ENCODE measurements at regions not wholly inside any gene's neighbourhood (a gene's known extent, or its start where the extent isn't known, plus 50 kb on each side); places are given as distances from the start of the nearest gene placed in this dataset.

DNA sequence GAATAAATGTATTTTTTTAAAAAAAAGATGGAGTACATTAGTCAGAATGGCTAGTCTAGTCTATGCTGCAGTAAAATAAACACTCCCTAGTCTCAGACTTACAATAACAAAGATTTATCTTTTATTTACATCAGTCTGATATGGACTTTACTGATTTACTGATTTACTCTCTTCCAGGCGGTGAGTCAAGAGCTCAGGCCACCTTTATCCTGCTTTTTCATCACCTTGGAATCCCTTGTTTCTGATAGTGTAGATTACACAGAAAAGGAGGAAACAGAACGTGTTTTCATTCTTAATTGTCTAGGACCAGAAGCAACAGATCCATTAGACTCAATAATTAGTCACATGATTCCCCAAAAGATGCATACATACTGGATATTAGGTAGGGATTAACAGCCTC is 290.1 kb upstream of the TRPC7 start:
- intact Hi-C loops (cut with micrococcal nuclease): no loop called here
- H3K27me3 Mint-ChIP-seq (ENCODE audit: low read depth in 2 of 2): no peaks in the 10 kb centered on the region
- no peaks in the 10 kb centered on the region for H3K27me3 ChIP-seq (ENCODE audit: control insufficient read depth, insufficient read depth, low read length)
- no peak overlapping the region for H3K27ac Mint-ChIP-seq
- DNase-seq (no peak), ATAC-seq (no peak)
- no peak overlapping the region for H3K27ac ChIP-seq (ENCODE audit: low read length)
- no peaks in the 10 kb centered on the region for H3K36me3 Mint-ChIP-seq
- WGBS (ENCODE audit: insufficient coverage): 100% methylated on average over 1 of the region's 2 CpGs
- no peaks in the 10 kb centered on the region for H3K4me1 ChIP-seq (ENCODE audit: control insufficient read depth, insufficient read depth, low read length)
- H3K9me3 ChIP-seq (ENCODE audit: control insufficient read depth, insufficient read depth, low read length): peaks cover 10% of the 10 kb centered on the region
- H3K36me3 ChIP-seq (ENCODE audit: control insufficient read depth, insufficient read depth, low read length): no peaks in the 10 kb centered on the region
- H3K4me3 ChIP-seq (ENCODE audit: low read length): no peak overlapping the region
- TF ChIP-seq, protein P1, sequence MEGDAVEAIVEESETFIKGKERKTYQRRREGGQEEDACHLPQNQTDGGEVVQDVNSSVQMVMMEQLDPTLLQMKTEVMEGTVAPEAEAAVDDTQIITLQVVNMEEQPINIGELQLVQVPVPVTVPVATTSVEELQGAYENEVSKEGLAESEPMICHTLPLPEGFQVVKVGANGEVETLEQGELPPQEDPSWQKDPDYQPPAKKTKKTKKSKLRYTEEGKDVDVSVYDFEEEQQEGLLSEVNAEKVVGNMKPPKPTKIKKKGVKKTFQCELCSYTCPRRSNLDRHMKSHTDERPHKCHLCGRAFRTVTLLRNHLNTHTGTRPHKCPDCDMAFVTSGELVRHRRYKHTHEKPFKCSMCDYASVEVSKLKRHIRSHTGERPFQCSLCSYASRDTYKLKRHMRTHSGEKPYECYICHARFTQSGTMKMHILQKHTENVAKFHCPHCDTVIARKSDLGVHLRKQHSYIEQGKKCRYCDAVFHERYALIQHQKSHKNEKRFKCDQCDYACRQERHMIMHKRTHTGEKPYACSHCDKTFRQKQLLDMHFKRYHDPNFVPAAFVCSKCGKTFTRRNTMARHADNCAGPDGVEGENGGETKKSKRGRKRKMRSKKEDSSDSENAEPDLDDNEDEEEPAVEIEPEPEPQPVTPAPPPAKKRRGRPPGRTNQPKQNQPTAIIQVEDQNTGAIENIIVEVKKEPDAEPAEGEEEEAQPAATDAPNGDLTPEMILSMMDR (IDR thresholded peaks at IDR 0.05): no peak
- H3K4me3 Mint-ChIP-seq: no peak overlapping the region
- H3K9me3 Mint-ChIP-seq: peaks cover 7% of the 10 kb centered on the region in 2 donors
- no peaks in the 10 kb centered on the region for H3K4me1 Mint-ChIP-seq

DNA sequence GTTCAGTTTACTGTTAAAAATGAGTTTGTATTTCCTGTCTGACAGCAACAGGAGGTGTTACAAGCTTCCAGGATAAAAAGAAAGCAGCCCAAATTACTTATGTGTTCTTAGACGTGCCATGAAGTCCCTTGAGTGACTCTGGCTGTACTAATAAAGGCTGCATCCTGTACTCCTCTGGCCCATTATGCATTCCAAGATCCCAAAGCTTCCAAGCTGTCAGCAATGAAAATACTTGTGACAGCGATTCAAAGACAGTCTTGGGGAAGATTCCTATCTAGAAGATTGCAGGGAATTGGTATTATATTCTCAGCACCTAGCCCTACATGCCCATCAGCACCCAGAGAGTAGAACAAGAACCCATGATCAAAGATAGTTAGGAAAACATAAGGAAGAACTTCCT is 281.6 kb upstream of the TRPC7 start:
- no peaks in the 10 kb centered on the region for H3K36me3 ChIP-seq (ENCODE audit: control insufficient read depth, insufficient read depth, low read length)
- H3K4me3 ChIP-seq (ENCODE audit: low read length): no peak overlapping the region
- no peak overlapping the region for H3K27ac ChIP-seq (ENCODE audit: low read length)
- H3K9me3 ChIP-seq (ENCODE audit: control insufficient read depth, insufficient read depth, low read length): peaks cover 2% of the 10 kb centered on the region
- H3K9me3 Mint-ChIP-seq: peaks cover 4 to 5% of the 10 kb centered on the region in 2 donors
- H3K36me3 Mint-ChIP-seq: no peaks in the 10 kb centered on the region
- intact Hi-C loops (cut with micrococcal nuclease): no loop called here
- no peak for ATAC-seq
- no peak for DNase-seq
- H3K27me3 Mint-ChIP-seq (ENCODE audit: low read depth in 2 of 2): no peaks in the 10 kb centered on the region
- no peaks in the 10 kb centered on the region for H3K4me1 Mint-ChIP-seq
- no peaks in the 10 kb centered on the region for H3K4me1 ChIP-seq (ENCODE audit: control insufficient read depth, insufficient read depth, low read length)
- H3K27ac Mint-ChIP-seq: no peak overlapping the region
- no peaks in the 10 kb centered on the region for H3K27me3 ChIP-seq (ENCODE audit: control insufficient read depth, insufficient read depth, low read length)
- TF ChIP-seq, protein P1 (IDR thresholded peaks at IDR 0.05): no peak
- H3K4me3 Mint-ChIP-seq: no peak overlapping the region
- 49% methylated on average over 2 of the region's 2 CpGs for WGBS (ENCODE audit: insufficient coverage)

DNA sequence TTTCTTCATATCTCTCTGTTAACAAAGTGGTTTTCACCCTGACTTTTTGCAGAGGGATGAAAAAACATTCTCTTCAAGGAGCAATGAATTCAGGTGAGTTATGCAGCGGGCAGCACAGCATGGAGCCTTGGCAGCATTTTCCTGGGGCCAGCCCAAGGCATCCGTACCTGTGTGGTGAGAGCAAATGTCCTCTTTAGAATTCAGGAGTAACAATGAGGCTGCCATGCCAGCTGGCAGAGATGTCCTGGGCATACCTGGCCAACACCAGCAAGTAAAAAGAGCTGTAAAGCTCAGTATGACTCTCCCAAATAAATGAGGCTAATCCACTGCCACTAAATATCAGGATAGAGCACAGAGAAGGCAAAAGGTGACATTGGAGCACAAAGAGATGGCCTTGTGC is 277.6 kb upstream of the TRPC7 start:
- H3K4me3 Mint-ChIP-seq: no peak overlapping the region
- no peaks in the 10 kb centered on the region for H3K36me3 Mint-ChIP-seq
- Histone ChIP-seq H3K4me1 (ENCODE audit: control insufficient read depth, insufficient read depth, low read length) (no peaks in the 10 kb centered on the region), H3K4me3 (ENCODE audit: low read length) (no peak overlapping the region), H3K27me3 (ENCODE audit: control insufficient read depth, insufficient read depth, low read length) (no peaks in the 10 kb centered on the region), H3K36me3 (ENCODE audit: control insufficient read depth, insufficient read depth, low read length) (no peaks in the 10 kb centered on the region), H3K9me3 (ENCODE audit: control insufficient read depth, insufficient read depth, low read length) (no peaks in the 10 kb centered on the region), H3K27ac (ENCODE audit: low read length) (no peak overlapping the region)
- no peaks in the 10 kb centered on the region for H3K4me1 Mint-ChIP-seq
- WGBS (ENCODE audit: insufficient coverage): 81% methylated on average over 2 of the region's 2 CpGs
- H3K27me3 Mint-ChIP-seq (ENCODE audit: low read depth in 2 of 2): no peaks in the 10 kb centered on the region
- TF ChIP-seq, protein P1 (IDR thresholded peaks at IDR 0.05): no peak
- no peak for ATAC-seq
- H3K9me3 Mint-ChIP-seq: peaks cover 3% of the 10 kb centered on the region in 2 donors
- no peak for DNase-seq
- intact Hi-C loops (cut with micrococcal nuclease): no loop called here
- H3K27ac Mint-ChIP-seq: no peak overlapping the region

DNA sequence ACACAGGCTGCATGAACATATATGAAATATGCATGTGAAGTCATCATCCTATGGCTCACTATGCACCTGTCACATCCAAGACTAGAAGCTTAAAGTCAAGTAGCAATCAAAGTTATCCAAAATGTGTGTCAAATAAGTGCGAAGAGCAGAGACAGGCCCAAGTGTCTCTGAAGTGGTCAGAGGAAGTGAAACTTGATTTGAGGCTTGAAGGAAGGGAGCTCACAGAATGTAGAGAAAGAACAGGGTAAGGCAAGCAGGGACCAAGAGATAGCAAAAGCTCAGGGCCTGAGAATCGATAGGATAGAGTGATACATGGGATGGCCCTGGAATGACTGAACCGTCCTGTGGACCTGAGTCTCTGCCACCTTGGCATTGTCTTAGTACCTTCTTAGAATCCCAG is 274.3 kb upstream of the TRPC7 start:
- H3K4me1 Mint-ChIP-seq: no peaks in the 10 kb centered on the region
- WGBS (ENCODE audit: insufficient coverage): 79% methylated on average over 3 of the region's 3 CpGs
- no peak overlapping the region for H3K27ac Mint-ChIP-seq
- no peaks in the 10 kb centered on the region for H3K36me3 ChIP-seq (ENCODE audit: control insufficient read depth, insufficient read depth, low read length)
- H3K4me1 ChIP-seq (ENCODE audit: control insufficient read depth, insufficient read depth, low read length): no peaks in the 10 kb centered on the region
- H3K27me3 Mint-ChIP-seq (ENCODE audit: low read depth in 2 of 2): no peaks in the 10 kb centered on the region
- H3K4me3 ChIP-seq (ENCODE audit: low read length): no peak overlapping the region
- H3K4me3 Mint-ChIP-seq: no peak overlapping the region
- ATAC-seq: no peak
- H3K27ac ChIP-seq (ENCODE audit: low read length): no peak overlapping the region
- no peaks in the 10 kb centered on the region for H3K27me3 ChIP-seq (ENCODE audit: control insufficient read depth, insufficient read depth, low read length)
- TF ChIP-seq, protein P1 (IDR thresholded peaks at IDR 0.05): no peak
- no peaks in the 10 kb centered on the region for H3K9me3 ChIP-seq (ENCODE audit: control insufficient read depth, insufficient read depth, low read length)
- H3K36me3 Mint-ChIP-seq: no peaks in the 10 kb centered on the region
- DNase-seq: no peak
- peaks cover 3% of the 10 kb centered on the region in 2 donors for H3K9me3 Mint-ChIP-seq
- intact Hi-C loops (cut with micrococcal nuclease): no loop called here

Data from natural killer cell (primary cell).